ENCODE measurements at regions not wholly inside any gene's neighbourhood (a gene's known extent, or its start where the extent isn't known, plus 50 kb on each side); places are given as distances from the start of the nearest gene placed in this dataset.

- ChIA-PET POLR2A (no interaction called here), CTCF (no interaction called here)
- Mint-ChIP-seq H3K4me3 (no peak overlapping the region), H3K9me3 (peaks cover 0 to 10% (median 4%) of the 10 kb centered on the region in 11 donors), H3K27me3 (peaks cover 0 to 9% (median 5%) of the 10 kb centered on the region in 5 donors), H3K27ac (no peak overlapping the region), H3K36me3 (peaks cover 0 to 4% (median 0%) of the 10 kb centered on the region in 5 donors), H3K4me1 (no peaks in the 10 kb centered on the region)
- H3K27ac ChIP-seq (ENCODE audit: low read depth, low read length), result no peak overlapping the region
- H3K9me3 ChIP-seq (ENCODE audit: control insufficient read depth in 2 of 3, low read length in 3 of 3), result no peaks in the 10 kb centered on the region
- ATAC-seq (no peak), DNase-seq (no peak)
- H3K4me1 ChIP-seq (ENCODE audit: control insufficient read depth in 2 of 2, insufficient read depth in 2 of 2, low read length in 2 of 2), result no peaks in the 10 kb centered on the region
- H3K4me3 ChIP-seq (ENCODE audit: low read length), result no peak overlapping the region
- intact Hi-C loops (cut with micrococcal nuclease), result no loop called here
- no peaks in the 10 kb centered on the region for H3K36me3 ChIP-seq (ENCODE audit: control insufficient read depth in 2 of 3, insufficient read depth in 3 of 3, low read length in 3 of 3)
- H3K27me3 ChIP-seq (ENCODE audit: control insufficient read depth in 2 of 2, insufficient read depth in 2 of 2, low read length in 2 of 2), result no peaks in the 10 kb centered on the region
Measured at GRCh38 chr3:135865553-135865952, 100.0 kb upstream of the PPP2R3A start.

DNA sequence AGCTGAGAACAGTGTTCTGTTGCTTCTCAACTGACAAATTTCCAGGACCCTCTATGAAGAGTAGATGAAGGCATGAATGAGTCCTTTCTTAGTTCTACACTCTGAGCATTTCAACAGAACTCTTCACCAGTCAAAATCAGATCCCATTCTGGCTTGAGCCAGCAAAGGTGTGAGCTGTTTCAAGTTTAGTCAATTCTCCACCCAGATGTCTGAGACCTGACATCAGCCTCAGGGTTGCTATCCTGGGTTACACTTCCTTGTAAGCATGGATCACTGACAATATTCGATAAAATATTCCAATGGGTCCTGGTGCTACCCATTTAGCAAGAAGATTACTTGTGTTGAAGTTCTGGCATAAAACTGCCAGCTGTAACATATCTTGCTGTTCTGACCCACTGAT lies 97.6 kb upstream of the PPP2R3A start:
- Mint-ChIP-seq H3K27me3 (peaks cover 0 to 21% (median 6%) of the 10 kb centered on the region in 5 donors), H3K4me1 (no peaks in the 10 kb centered on the region), H3K4me3 (no peak overlapping the region), H3K36me3 (peaks cover 0 to 9% (median 0%) of the 10 kb centered on the region in 5 donors), H3K9me3 (peaks cover 3 to 24% (median 9%) of the 10 kb centered on the region in 11 donors), H3K27ac (no peak overlapping the region)
- ATAC-seq (no peak), DNase-seq (no peak)
- H3K4me1 ChIP-seq (ENCODE audit: control insufficient read depth in 2 of 2, insufficient read depth in 2 of 2, low read length in 2 of 2), result no peaks in the 10 kb centered on the region
- CTCF ChIA-PET, result no interaction called here
- no peaks in the 10 kb centered on the region for H3K27me3 ChIP-seq (ENCODE audit: control insufficient read depth in 2 of 2, insufficient read depth in 2 of 2, low read length in 2 of 2)
- no peaks in the 10 kb centered on the region for H3K9me3 ChIP-seq (ENCODE audit: control insufficient read depth in 2 of 3, low read length in 3 of 3)
- intact Hi-C loops (cut with micrococcal nuclease), result no loop called here
- no peaks in the 10 kb centered on the region for H3K36me3 ChIP-seq (ENCODE audit: control insufficient read depth in 2 of 3, insufficient read depth in 3 of 3, low read length in 3 of 3)
- H3K27ac ChIP-seq (ENCODE audit: low read depth, low read length), result no peak overlapping the region
- POLR2A ChIA-PET, result no interaction called here
- H3K4me3 ChIP-seq (ENCODE audit: low read length), result no peak overlapping the region

GRCh38 chr3:135868801-135869200 lies 96.7 kb upstream of the PPP2R3A start:
- Histone ChIP-seq H3K27me3 (ENCODE audit: control insufficient read depth in 2 of 2, insufficient read depth in 2 of 2, low read length in 2 of 2) (no peaks in the 10 kb centered on the region), H3K36me3 (ENCODE audit: control insufficient read depth in 2 of 3, insufficient read depth in 3 of 3, low read length in 3 of 3) (no peaks in the 10 kb centered on the region), H3K27ac (ENCODE audit: low read depth, low read length) (no peak overlapping the region), H3K9me3 (ENCODE audit: control insufficient read depth in 2 of 3, low read length in 3 of 3) (no peaks in the 10 kb centered on the region), H3K4me1 (ENCODE audit: control insufficient read depth in 2 of 2, insufficient read depth in 2 of 2, low read length in 2 of 2) (no peaks in the 10 kb centered on the region), H3K4me3 (ENCODE audit: low read length) (no peak overlapping the region)
- Mint-ChIP-seq H3K9me3 (peaks cover 3 to 32% (median 15%) of the 10 kb centered on the region in 11 donors), H3K27ac (no peak overlapping the region), H3K36me3 (peaks cover 0 to 9% (median 0%) of the 10 kb centered on the region in 5 donors), H3K27me3 (peaks cover 0 to 21% (median 6%) of the 10 kb centered on the region in 5 donors), H3K4me3 (no peak overlapping the region), H3K4me1 (no peaks in the 10 kb centered on the region)
- ChIA-PET POLR2A (no interaction called here), CTCF (no interaction called here)
- intact Hi-C loops (cut with micrococcal nuclease), result no loop called here
- no peak for ATAC-seq
- no peak for DNase-seq

DNA sequence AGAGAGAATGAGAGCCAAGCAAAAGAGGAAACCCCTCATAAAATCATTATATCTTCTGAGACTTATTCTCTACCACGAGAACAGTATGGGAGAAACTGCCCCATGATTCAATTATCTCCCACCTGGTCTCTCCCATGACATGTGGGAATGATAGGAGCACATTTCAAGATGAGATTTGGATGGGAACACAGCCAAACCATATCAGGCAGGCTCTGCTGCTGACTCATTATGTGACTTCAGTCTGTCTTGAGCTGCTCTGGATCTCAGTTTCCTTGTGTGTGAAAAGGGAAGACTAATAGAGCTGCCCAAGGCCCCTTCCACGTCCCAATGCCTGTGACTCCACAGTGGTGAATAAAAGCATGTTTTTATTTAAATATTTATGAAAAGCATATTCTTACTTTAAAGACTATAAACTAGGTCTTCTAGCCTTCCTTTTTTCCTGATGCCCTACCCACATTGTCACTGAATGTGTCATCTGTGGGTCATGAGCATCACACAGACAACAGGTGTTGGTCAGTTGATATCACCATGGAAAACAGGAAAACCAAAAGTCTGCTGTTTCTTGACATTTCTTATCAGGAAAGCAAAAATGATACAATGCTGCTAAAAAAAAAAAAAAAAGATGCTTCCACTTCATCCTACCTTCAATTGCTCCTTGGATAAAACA lies 96.0 kb upstream of the PPP2R3A start:
- Histone ChIP-seq H3K27ac (ENCODE audit: low read depth, low read length) (no peak overlapping the region), H3K36me3 (ENCODE audit: control insufficient read depth in 2 of 3, insufficient read depth in 3 of 3, low read length in 3 of 3) (no peaks in the 10 kb centered on the region), H3K27me3 (ENCODE audit: control insufficient read depth in 2 of 2, insufficient read depth in 2 of 2, low read length in 2 of 2) (no peaks in the 10 kb centered on the region), H3K4me3 (ENCODE audit: low read length) (no peak overlapping the region), H3K4me1 (ENCODE audit: control insufficient read depth in 2 of 2, insufficient read depth in 2 of 2, low read length in 2 of 2) (no peaks in the 10 kb centered on the region), H3K9me3 (ENCODE audit: control insufficient read depth in 2 of 3, low read length in 3 of 3) (no peaks in the 10 kb centered on the region)
- Mint-ChIP-seq H3K27me3 (peaks cover 0 to 16% (median 4%) of the 10 kb centered on the region in 5 donors), H3K4me3 (no peak overlapping the region), H3K36me3 (peaks cover 0 to 9% (median 0%) of the 10 kb centered on the region in 5 donors), H3K27ac (no peak overlapping the region), H3K4me1 (no peaks in the 10 kb centered on the region), H3K9me3 (peaks cover 5 to 32% (median 18%) of the 10 kb centered on the region in 11 donors)
- ChIA-PET POLR2A (interaction anchor here (0.7 kb wide), 1 partner anchor 117 kb away, joined by 3 read pairs; no protein-coding TSS in a partner anchor), CTCF (no interaction called here)
- ATAC-seq, result no peak
- intact Hi-C loops (cut with micrococcal nuclease), result no loop called here
- DNase-seq, result no peak

DNA sequence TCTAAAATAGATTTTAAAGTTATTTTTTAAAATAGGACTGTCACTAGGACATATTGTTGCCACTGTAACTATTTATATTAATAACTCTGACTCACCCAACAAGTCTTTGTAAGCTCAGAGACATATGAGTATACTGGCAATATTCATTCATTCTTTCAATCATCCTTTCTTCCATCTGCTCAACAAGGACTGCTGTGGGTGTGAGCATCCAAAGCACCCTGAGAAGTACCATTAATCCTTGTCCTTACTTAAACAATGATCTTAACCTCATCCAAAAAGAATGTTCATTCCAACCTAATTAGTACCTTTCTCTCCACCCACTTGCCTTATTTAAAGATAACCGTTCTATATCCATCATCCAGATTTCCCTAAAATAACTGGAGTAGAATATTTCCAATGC lies 94.2 kb upstream of the PPP2R3A start:
- peaks cover 0 to 9% (median 0%) of the 10 kb centered on the region in 5 donors for H3K36me3 Mint-ChIP-seq
- no peak overlapping the region for H3K27ac ChIP-seq (ENCODE audit: low read depth, low read length)
- no peaks in the 10 kb centered on the region for H3K27me3 ChIP-seq (ENCODE audit: control insufficient read depth in 2 of 2, insufficient read depth in 2 of 2, low read length in 2 of 2)
- peaks cover 5 to 36% (median 16%) of the 10 kb centered on the region in 11 donors for H3K9me3 Mint-ChIP-seq
- H3K27me3 Mint-ChIP-seq, result peaks cover 0 to 16% (median 8%) of the 10 kb centered on the region in 5 donors
- intact Hi-C loops (cut with micrococcal nuclease), result no loop called here
- CTCF ChIA-PET, result no interaction called here
- no peak overlapping the region for H3K4me3 Mint-ChIP-seq
- no peak for DNase-seq
- H3K36me3 ChIP-seq (ENCODE audit: control insufficient read depth in 2 of 3, insufficient read depth in 3 of 3, low read length in 3 of 3), result no peaks in the 10 kb centered on the region
- POLR2A ChIA-PET, result no interaction called here
- H3K4me1 Mint-ChIP-seq, result no peaks in the 10 kb centered on the region
- no peak overlapping the region for H3K4me3 ChIP-seq (ENCODE audit: low read length)
- H3K27ac Mint-ChIP-seq, result no peak overlapping the region
- H3K9me3 ChIP-seq (ENCODE audit: control insufficient read depth in 2 of 3, low read length in 3 of 3), result no peaks in the 10 kb centered on the region
- no peaks in the 10 kb centered on the region for H3K4me1 ChIP-seq (ENCODE audit: control insufficient read depth in 2 of 2, insufficient read depth in 2 of 2, low read length in 2 of 2)
- no peak for ATAC-seq

DNA sequence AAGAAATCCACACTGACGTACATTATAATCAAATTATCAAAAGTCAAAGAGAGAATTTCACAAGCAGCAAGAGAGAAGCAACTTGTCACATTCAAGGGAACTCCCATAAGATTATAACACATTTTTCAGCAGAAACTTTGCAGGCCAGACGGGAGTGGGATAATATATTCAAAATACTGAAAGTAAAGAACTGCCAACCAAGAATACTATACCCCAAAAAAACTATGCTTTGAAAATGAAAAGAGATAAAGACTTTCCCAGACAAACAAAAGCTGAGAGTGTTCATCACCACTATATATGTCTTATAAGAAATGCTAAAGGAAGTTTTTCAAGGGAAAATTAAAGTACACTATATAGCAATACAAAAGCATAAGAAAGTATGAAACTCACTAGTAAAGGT lies 91.5 kb upstream of the PPP2R3A start:
- Mint-ChIP-seq H3K27me3 (peaks cover 0 to 16% (median 15%) of the 10 kb centered on the region in 5 donors), H3K4me1 (no peaks in the 10 kb centered on the region), H3K36me3 (peaks cover 0 to 9% (median 0%) of the 10 kb centered on the region in 5 donors), H3K4me3 (no peak overlapping the region), H3K9me3 (peaks cover 5 to 30% (median 14%) of the 10 kb centered on the region in 11 donors), H3K27ac (no peak overlapping the region)
- CTCF ChIA-PET, result no interaction called here
- Histone ChIP-seq H3K4me1 (ENCODE audit: control insufficient read depth in 2 of 2, insufficient read depth in 2 of 2, low read length in 2 of 2) (no peaks in the 10 kb centered on the region), H3K36me3 (ENCODE audit: control insufficient read depth in 2 of 3, insufficient read depth in 3 of 3, low read length in 3 of 3) (no peaks in the 10 kb centered on the region), H3K27me3 (ENCODE audit: control insufficient read depth in 2 of 2, insufficient read depth in 2 of 2, low read length in 2 of 2) (no peaks in the 10 kb centered on the region), H3K27ac (ENCODE audit: low read depth, low read length) (no peak overlapping the region), H3K4me3 (ENCODE audit: low read length) (no peak overlapping the region), H3K9me3 (ENCODE audit: control insufficient read depth in 2 of 3, low read length in 3 of 3) (no peaks in the 10 kb centered on the region)
- no peak for DNase-seq
- no peak for ATAC-seq
- POLR2A ChIA-PET, result no interaction called here
- intact Hi-C loops (cut with micrococcal nuclease), result no loop called here

DNA sequence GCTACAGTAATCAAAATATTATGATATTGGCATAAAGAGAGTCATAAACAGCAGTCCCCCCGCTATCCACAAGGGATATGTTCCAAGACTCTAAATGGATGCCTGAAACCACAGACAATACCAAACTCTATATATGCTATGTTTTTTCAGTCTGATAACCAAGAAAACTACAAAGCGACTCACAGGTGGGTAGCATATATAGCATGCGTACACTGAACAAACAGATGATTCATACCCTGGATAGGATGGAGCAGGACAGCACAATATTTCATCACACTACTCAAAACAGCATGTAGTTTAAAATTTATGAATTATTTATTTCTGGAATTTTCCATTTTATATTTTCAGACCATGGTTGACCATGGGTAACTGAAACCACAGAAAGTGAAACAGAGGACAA lies 87.0 kb upstream of the PPP2R3A start:
- DNase-seq (no peak), ATAC-seq (no peak)
- no peak overlapping the region for H3K27ac Mint-ChIP-seq
- no peaks in the 10 kb centered on the region for H3K36me3 ChIP-seq (ENCODE audit: control insufficient read depth in 2 of 3, insufficient read depth in 3 of 3, low read length in 3 of 3)
- intact Hi-C loops (cut with micrococcal nuclease), result no loop called here
- H3K4me1 ChIP-seq (ENCODE audit: control insufficient read depth in 2 of 2, insufficient read depth in 2 of 2, low read length in 2 of 2), result no peaks in the 10 kb centered on the region
- no peak overlapping the region for H3K4me3 ChIP-seq (ENCODE audit: low read length)
- H3K36me3 Mint-ChIP-seq, result no peaks in the 10 kb centered on the region
- H3K9me3 ChIP-seq (ENCODE audit: control insufficient read depth in 2 of 3, low read length in 3 of 3), result no peaks in the 10 kb centered on the region
- H3K27ac ChIP-seq (ENCODE audit: low read depth, low read length), result no peak overlapping the region
- CTCF ChIA-PET, result no interaction called here
- POLR2A ChIA-PET, result no interaction called here
- H3K9me3 Mint-ChIP-seq, result peaks cover 0 to 15% (median 8%) of the 10 kb centered on the region in 11 donors
- H3K27me3 Mint-ChIP-seq, result peaks cover 0 to 15% (median 6%) of the 10 kb centered on the region in 5 donors
- H3K27me3 ChIP-seq (ENCODE audit: control insufficient read depth in 2 of 2, insufficient read depth in 2 of 2, low read length in 2 of 2), result no peaks in the 10 kb centered on the region
- no peak overlapping the region for H3K4me3 Mint-ChIP-seq
- no peaks in the 10 kb centered on the region for H3K4me1 Mint-ChIP-seq

All from naive thymus-derived CD4-positive, alpha-beta T cell (primary cell).